HCT116 (cell line): ENCODE measurements at regions not wholly inside any gene's neighbourhood (a gene's known extent, or its start where the extent isn't known, plus 50 kb on each side); places are given as distances from the start of the nearest gene placed in this dataset.

Source experiments
- ATAC-seq: fragments of 200-7000 bp; cut with Tn5 transposase; 2 replicates; pipeline ENCODE4 v1.9.1; 2020; ENCODE audit warnings: mild to moderate bottlenecking, moderate library complexity
- BruUV-seq: library from RNA; stranded (reverse); fragments of 400-500 nt; replicated peaks from 2 replicates; lab custom pipeline; 2021; lab: Mats Ljungman, UMichigan
- CTCF ChIA-PET: fragments of 300-600 bp; sonication (Branson Sonifier 250); formaldehyde crosslinking; loops from one replicate; lab custom pipeline; 2021; ENCODE audit warnings: antibody characterized with exemption; lab: Charles Lee
- POLR2A ChIA-PET: fragments of 300-600, 350-600 bp; sonication (Branson Sonifier 250); formaldehyde crosslinking; loops from one replicate; lab custom pipeline; 2021; ENCODE audit warnings: antibody characterized with exemption; lab: Charles Lee
- RAD21 ChIA-PET, 2 experiments: fragments of 300-600 bp; sonication (Branson Sonifier 250); formaldehyde crosslinking; loops; one replicate each; lab custom pipeline; 2023; ENCODE audit warnings: low total read pairs in 2 of 2; ENCODE audit not compliant: uncharacterized antibody in 2 of 2, unreplicated experiment in 2 of 2, low non-redundant PET in 1 of 2; lab: Charles Lee
- DNase-seq: peaks from one replicate; pipeline ENCODE4 v3.0.0-alpha.2; 2010; ENCODE audit warnings: low read depth, low spot score
- H2AFZ ChIP-seq: fragments of 200-600 bp; shearing (Covaris generic), sonication (generic); 2 replicates; pipeline ENCODE4 v1.6.1; 2017; ENCODE audit warnings: low read depth, mixed run types, mixed read lengths, antibody characterized with exemption, low read length; ENCODE audit not compliant: poor library complexity, severe bottlenecking
- H3K27ac ChIP-seq: 2 replicates; pipeline ENCODE4 v1.5.1; 2012; ENCODE audit warnings: low read depth, low read length
- H3K27me3 ChIP-seq: fragments of 200-600 bp; sonication (generic); 2 replicates; pipeline ENCODE4 v1.6.1; 2016; ENCODE audit warnings: mixed run types, low read length, mixed read lengths; ENCODE audit not compliant: insufficient read depth
- H3K36me3 ChIP-seq, 2 experiments: fragments of 200-500 bp in 1 of 2; fragments of 200-600 bp in 1 of 2; sonication (Bioruptor generic) in 1 of 2; sonication (generic) in 1 of 2; 2 replicates each; pipeline versions ENCODE4 v1.5.1 to v1.6.1; 2014 to 2016; ENCODE audit warnings: low read length in 2 of 2, inconsistent platforms in 1 of 2, mixed read lengths in 1 of 2, mixed run types in 1 of 2; ENCODE audit not compliant: insufficient read depth in 2 of 2, control insufficient read depth in 1 of 2
- H3K4me1 ChIP-seq, 2 experiments: fragments of 200-600 bp in 1 of 2; sonication (generic) in 1 of 2; 2 replicates each; pipeline versions ENCODE4 v1.5.1 to v1.6.1; 2012 to 2017; ENCODE audit warnings: low read length in 2 of 2, inconsistent platforms in 1 of 2, mild to moderate bottlenecking in 1 of 2, mixed read lengths in 1 of 2, mixed run types in 1 of 2, moderate library complexity in 1 of 2; ENCODE audit not compliant: insufficient read depth in 2 of 2, control insufficient read depth in 1 of 2
- H3K4me2 ChIP-seq: fragments of 200-600 bp; sonication (generic); 2 replicates; pipeline ENCODE4 v1.6.1; 2017; ENCODE audit warnings: mixed run types, low read length, mixed read lengths
- H3K4me3 ChIP-seq, 2 experiments: fragments of 200-600 bp in 1 of 2; sonication (generic) in 1 of 2; replicated peaks in 1 of 2; 2 replicates each; pipeline ENCODE4 v1.5.1; 2011 to 2016; ENCODE audit warnings: low read length in 2 of 2, control low read depth in 1 of 2, low read depth in 1 of 2, mild to moderate bottlenecking in 1 of 2, mixed read lengths in 1 of 2, mixed run types in 1 of 2
- H3K79me2 ChIP-seq: fragments of 200-600 bp; sonication (generic); 2 replicates; pipeline ENCODE4 v1.6.1; 2017; ENCODE audit warnings: mild to moderate bottlenecking, mixed run types, low read length, moderate library complexity, mixed read lengths; ENCODE audit not compliant: insufficient read depth
- H3K9ac ChIP-seq: fragments of 200-600 bp; sonication (generic); 2 replicates; pipeline ENCODE4 v1.6.1; 2016; ENCODE audit warnings: low read length, mixed read lengths
- H3K9me2 ChIP-seq: fragments of 200-600 bp; sonication (generic), shearing (Covaris generic); 2 replicates; pipeline ENCODE4 v1.6.1; 2017; ENCODE audit warnings: mixed run types, mild to moderate bottlenecking, moderate library complexity; ENCODE audit not compliant: insufficient read depth
- H3K9me3 ChIP-seq, 2 experiments: fragments of 200-500 bp in 1 of 2; fragments of 200-600 bp in 1 of 2; sonication (Bioruptor generic) in 1 of 2; sonication (generic) in 1 of 2; 2 replicates each; pipeline ENCODE4 v1.6.1; 2014 to 2017; ENCODE audit warnings: low read length in 2 of 2, mixed read lengths in 2 of 2, inconsistent platforms in 1 of 2, low read depth in 1 of 2, mild to moderate bottlenecking in 1 of 2, mixed run types in 1 of 2, moderate library complexity in 1 of 2; ENCODE audit not compliant: control insufficient read depth in 1 of 2, insufficient read depth in 1 of 2
- H4K20me1 ChIP-seq: fragments of 200-600 bp; sonication (generic), shearing (Covaris generic); 2 replicates; pipeline ENCODE4 v1.6.1; 2017; ENCODE audit warnings: mixed run types, mild to moderate bottlenecking, moderate library complexity; ENCODE audit not compliant: insufficient read depth
- ATF3 ChIP-seq: IDR thresholded peaks from 2 replicates; pipeline ENCODE4 v1.6.1; 2012
- CBX3 ChIP-seq: IDR thresholded peaks from 2 replicates; pipeline ENCODE4 v1.6.1; 2012; ENCODE audit warnings: low read depth
- CEBPB ChIP-seq: IDR thresholded peaks from 2 replicates; pipeline ENCODE4 v1.6.1; 2012; ENCODE audit warnings: low read depth
- CTCF ChIP-seq, 3 experiments: fragments of 200-600 bp in 1 of 3; sonication (generic) in 1 of 3; IDR thresholded peaks in 2 of 3; conservative IDR thresholded peaks in 1 of 3; 2 replicates each; pipeline ENCODE4 v1.5.1; 2012 to 2017; ENCODE audit warnings: low read depth in 2 of 3, low read length in 2 of 3, antibody characterized with exemption in 1 of 3, borderline replicate concordance in 1 of 3, control low read depth in 1 of 3, mild to moderate bottlenecking in 1 of 3, mixed read lengths in 1 of 3, mixed run types in 1 of 3, moderate library complexity in 1 of 3; ENCODE audit not compliant: insufficient read depth in 1 of 3
- EGR1 ChIP-seq: IDR thresholded peaks from 2 replicates; pipeline ENCODE4 v1.6.1; 2012; ENCODE audit warnings: low read depth
- ELF1 ChIP-seq: IDR thresholded peaks from 2 replicates; pipeline ENCODE4 v1.6.1; 2012; ENCODE audit warnings: low read depth, borderline replicate concordance
- EZH2 ChIP-seq: fragments of 200-600 bp; sonication (generic); IDR thresholded peaks from 2 replicates; pipeline ENCODE4 v1.6.1; 2017; ENCODE audit warnings: antibody characterized with exemption, mixed run types
- EZH2phosphoT487 ChIP-seq: fragments of 200-600 bp; IDR thresholded peaks from 2 replicates; pipeline ENCODE4 v1.6.1; 2018; ENCODE audit warnings: antibody characterized with exemption, borderline replicate concordance
- FOSL1 ChIP-seq: IDR thresholded peaks from 2 replicates; pipeline ENCODE4 v1.6.1; 2012; ENCODE audit warnings: low read depth
- JUND ChIP-seq: IDR thresholded peaks from 2 replicates; pipeline ENCODE4 v1.6.1; 2012
- POLR2A ChIP-seq: IDR thresholded peaks from 2 replicates; pipeline ENCODE4 v1.7.0; 2011; ENCODE audit warnings: borderline replicate concordance; ENCODE audit not compliant: insufficient read depth, insufficient read length; ENCODE audit errors: extremely low read depth
- POLR2AphosphoS5 ChIP-seq: IDR thresholded peaks from 2 replicates; pipeline ENCODE4 v1.6.1; 2011; ENCODE audit warnings: mild to moderate bottlenecking, low read depth, low read length, moderate library complexity
- SIN3A ChIP-seq: IDR thresholded peaks from 2 replicates; pipeline ENCODE4 v1.6.1; 2012; ENCODE audit warnings: low read depth
- SP1 ChIP-seq: IDR thresholded peaks from 2 replicates; pipeline ENCODE4 v1.6.1; 2012; ENCODE audit warnings: low read depth
- TCF7L2 ChIP-seq: IDR thresholded peaks from 2 replicates; pipeline ENCODE4 v1.7.0; 2011; ENCODE audit warnings: borderline replicate concordance, inconsistent platforms; ENCODE audit not compliant: insufficient read depth, insufficient read length; ENCODE audit errors: extremely low read depth
- YY1 ChIP-seq: IDR thresholded peaks from 2 replicates; pipeline ENCODE4 v1.6.1; 2011; ENCODE audit warnings: low read length, low read depth, moderate library complexity, mild to moderate bottlenecking; ENCODE audit not compliant: insufficient replicate concordance; ENCODE audit errors: extremely low read depth
- ZBTB33 ChIP-seq: IDR thresholded peaks from 2 replicates; pipeline ENCODE4 v1.6.1; 2011; ENCODE audit warnings: mild to moderate bottlenecking, low read length, moderate library complexity; ENCODE audit not compliant: insufficient replicate concordance; ENCODE audit errors: extremely low read depth
- intact Hi-C: fragments of 100-400 bp; cut with micrococcal nuclease; formaldehyde crosslinking; loops from 2 replicates; pipeline ENCODE4 v1.10.0; 2022

- Histone ChIP-seq H3K79me2 (no peaks in the 10 kb centered on the region), H3K9me3 (peaks cover 4 to 18% of the 10 kb centered on the region in 2 experiments; a peak in 2 of 4 replicates), H3K27ac (no peak overlapping the region), H3K9me2 (no peaks in the 10 kb centered on the region), H3K9ac (no peak overlapping the region), H2AFZ (no peak overlapping the region), H3K4me2 (no peak overlapping the region), H3K4me1 (no peaks in the 10 kb centered on the region), H4K20me1 (no peaks in the 10 kb centered on the region), H3K27me3 (no peaks in the 10 kb centered on the region), H3K4me3 (no peak overlapping the region), H3K36me3 (no peaks in the 10 kb centered on the region)
- ATAC-seq (no peak), DNase-seq (no peak)
- intact Hi-C loops, result no loop called here
- ChIA-PET CTCF (no interaction called here), RAD21 (no interaction called here), POLR2A (no interaction called here)
- TF ChIP-seq ELF1 (no peak), TCF7L2 (no peak), SIN3A (no peak), CTCF (IDR thresholded peaks at IDR 0.05 in 2 of 3, conservative IDR thresholded peaks at IDR 0.05 in 1 of 3; ENCODE audit: borderline replicate concordance in 1 of 3, insufficient read depth in 1 of 3, low read depth in 2 of 3, low read length in 2 of 3) (no peak), FOSL1 (no peak), EZH2 (no peak), YY1 (no peak), POLR2AphosphoS5 (no peak), EZH2phosphoT487 (no peak), ZBTB33 (no peak), CBX3 (no peak), JUND (no peak), CEBPB (no peak), EGR1 (no peak), SP1 (no peak), ATF3 (no peak), POLR2A (no peak)
- no TSS peak for BruUV-seq
These were observed 1012.8 kb downstream of the MAT2B start for GRCh38 chr5:164518067-164518740.
